ENCODE measurements at regions not wholly inside any gene's neighbourhood (a gene's known extent, or its start where the extent isn't known, plus 50 kb on each side); places are given as distances from the start of the nearest gene placed in this dataset.

DNA sequence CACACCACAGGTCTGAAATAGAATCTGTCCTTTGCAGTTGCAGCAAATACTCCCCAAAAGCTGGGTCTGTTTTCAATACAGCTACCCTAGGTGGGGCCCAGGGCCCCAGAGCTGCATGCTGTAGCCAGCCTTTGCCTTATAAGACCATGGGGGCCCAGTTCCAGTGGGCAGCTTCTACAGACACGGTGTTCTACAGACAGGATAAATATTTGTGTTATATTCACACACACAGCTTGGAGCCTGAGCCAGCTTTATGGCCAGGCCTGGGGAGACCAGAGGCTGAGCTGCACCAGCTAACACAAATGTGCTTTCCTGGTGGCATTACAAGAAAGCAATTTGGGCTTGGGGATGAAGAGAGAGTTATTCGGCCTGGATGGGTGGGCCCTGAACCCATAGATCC lies 151.8 kb upstream of the NCAM1 start:
- no peak for DNase-seq (ENCODE audit: low read depth, low spot score)

DNA sequence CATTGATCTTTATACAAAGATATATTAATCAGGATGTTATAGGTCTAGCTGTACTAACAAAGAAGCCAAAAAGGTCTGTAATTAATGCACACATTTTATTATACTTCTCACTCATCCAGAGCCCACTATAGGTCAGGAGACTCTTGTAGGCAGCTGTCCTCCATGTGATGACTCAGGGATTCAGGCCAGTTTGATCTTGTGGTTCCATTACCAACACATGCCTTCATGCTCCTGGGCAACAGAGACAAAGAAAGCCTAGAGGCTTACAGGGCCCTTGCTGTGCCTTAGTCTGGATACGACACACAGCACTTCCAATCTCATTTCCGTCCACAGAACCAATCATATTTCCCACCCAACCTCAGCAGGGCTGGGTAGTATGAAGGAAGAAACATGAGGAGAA lies 150.3 kb upstream of the NCAM1 start:
- DNase-seq (ENCODE audit: low read depth, low spot score), result no peak

DNA sequence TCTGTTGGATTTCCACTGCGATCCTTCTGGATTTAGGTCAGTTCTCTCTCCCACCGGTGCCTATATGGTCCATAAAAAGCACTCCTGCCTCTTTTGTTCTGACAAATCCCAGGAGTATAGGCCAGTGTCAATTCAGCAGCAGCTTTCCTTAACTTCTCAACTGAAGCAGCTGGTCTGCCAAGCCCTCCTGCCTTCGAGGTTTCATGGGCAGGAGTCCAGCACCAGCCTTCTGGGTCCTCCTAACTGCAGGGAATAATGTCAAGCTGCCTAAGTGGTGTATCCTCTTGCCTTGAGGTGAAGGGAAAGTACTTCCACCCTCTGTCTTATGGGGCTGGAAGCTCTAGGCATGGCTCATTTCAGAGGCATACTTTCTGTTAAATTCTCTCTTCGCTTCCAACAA lies 149.4 kb upstream of the NCAM1 start:
- DNase-seq (ENCODE audit: low read depth, low spot score), result no peak

DNA sequence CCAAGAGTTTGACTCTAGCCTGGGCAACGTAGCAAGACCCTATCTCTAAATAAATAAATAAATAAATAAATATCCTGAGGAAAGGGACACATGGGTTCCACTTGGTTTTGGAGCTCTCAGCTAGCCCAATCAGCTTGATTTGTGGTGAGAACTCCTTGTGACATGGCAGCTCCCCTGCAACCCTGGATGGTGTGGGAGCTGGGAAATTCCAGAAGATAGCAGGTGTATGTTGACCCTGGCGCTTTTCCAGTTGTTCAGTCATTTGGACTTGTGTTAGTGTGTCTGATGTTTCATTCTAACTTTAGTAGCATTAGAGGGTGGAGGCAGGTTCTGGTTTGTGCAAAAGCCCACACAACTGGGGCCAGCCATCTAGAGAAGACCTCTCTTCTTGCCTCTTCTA lies 148.5 kb upstream of the NCAM1 start:
- no peak for DNase-seq (ENCODE audit: low read depth, low spot score)

DNA sequence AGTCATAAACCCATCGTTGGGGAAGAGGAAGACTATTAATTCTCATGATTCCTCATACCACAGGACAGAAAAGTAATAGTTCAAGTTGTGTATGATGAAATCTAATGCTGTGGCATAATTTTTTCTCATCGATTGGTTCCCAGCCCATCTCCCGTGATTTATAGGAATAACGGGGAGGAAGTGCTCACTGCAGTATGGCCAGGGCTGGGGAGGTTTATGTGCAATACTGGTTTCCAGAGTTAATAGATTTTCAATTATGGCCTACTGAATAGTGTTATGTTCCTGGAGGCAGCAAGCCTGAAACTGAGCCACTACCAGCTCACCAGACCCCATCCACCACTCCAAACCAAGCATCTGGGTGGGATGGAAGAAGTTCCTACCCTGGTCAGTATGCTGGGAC lies 147.1 kb upstream of the NCAM1 start:
- no peak for DNase-seq (ENCODE audit: low read depth, low spot score)

DNA sequence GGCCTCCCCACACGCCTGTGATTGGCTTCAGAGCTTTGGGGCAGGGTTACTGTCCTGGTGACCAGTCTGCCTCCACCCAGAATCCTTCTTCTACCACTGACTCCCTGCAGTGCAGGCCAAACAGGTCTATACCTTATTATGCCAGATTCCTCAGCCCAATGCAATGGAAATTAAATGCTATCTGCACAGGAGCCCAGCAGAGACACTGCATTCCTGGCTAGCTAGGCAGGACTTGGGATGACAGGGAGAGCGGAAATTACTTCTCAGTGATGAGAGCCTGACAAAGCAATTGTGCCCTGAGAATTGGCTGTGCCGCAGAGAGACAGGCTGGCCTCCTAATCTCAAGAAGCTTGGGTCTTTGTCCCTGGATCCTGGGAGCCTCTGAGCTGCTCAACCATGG lies 143.8 kb upstream of the NCAM1 start:
- DNase-seq (ENCODE audit: low read depth, low spot score), result no peak

DNA sequence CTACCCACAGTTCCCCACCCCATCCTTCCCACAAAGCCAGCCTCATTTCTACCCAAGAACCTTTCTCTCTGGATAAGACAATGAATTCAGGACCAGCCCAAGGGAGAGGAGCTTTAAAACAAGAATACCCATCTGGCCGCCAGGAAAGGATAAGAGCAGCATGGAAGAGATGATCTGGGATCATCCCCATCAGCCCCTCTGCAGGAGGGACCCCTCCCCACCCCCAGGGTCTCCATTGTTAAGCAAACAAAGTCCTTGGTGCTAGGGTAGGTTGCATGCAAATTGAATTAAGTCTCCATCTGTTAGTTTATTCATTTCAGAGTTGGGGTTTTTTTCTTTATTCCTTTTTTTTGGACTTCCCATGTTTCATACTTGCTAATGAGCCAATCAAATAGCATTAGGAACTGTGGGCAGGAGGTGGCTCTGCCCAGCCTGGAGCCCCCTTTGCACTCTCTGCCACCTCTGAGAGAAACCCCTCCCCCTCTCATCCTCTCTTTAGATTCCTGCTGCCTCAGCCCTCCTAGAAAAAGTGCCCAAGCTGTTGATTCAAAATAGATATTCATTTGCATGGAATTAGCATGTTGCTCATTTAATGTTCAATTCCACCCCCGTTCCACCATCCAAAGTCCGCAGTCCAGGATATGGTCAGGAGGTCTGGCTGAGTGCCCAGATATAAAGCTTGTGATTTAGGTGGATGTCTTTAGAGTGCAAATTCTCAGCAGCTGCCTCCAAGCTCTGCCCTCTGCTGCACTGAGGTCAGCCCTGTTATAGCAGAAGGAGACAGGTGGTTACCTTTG lies 138.5 kb upstream of the NCAM1 start:
- DNase-seq (ENCODE audit: low read depth, low spot score), result no peak

DNA sequence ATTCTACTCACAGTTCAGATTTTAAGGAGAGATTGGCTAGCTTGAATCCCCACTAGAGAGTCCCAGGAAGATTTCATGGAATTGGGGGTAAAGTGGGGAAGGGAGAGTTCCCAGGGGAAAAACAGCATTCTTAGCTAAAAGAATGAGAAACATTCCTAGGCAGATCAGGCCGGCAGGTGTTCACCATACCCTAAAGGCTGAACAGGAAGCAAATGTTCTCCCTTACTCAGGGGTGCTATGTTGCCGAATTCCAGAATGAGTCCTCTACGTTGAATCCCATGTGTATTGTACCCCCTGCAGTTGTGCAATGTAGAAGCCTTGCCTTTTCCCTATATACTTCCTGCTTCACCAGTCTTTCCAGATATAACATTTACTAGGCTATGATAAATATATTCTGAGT lies 135.2 kb upstream of the NCAM1 start:
- DNase-seq (ENCODE audit: low read depth, low spot score), result no peak

DNA sequence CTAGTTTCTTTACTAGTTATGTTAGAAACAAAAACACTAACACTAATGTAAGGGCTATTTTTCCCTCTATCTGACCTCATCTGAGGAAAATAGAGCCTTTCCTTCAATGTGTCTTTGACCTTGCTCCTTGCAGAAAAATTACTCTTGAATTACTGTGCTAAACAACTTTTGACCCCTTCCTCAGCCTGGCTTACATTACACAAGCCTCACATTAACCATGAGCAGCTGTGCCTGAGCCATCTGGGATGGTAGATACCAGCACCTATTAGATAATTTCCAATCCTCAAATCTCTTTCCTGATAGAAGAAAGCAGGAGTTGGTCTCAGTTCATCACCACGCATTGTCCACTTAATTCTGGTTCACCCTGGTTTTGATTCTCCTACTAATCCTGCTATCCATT lies 134.4 kb upstream of the NCAM1 start:
- no peak for DNase-seq (ENCODE audit: low read depth, low spot score)

DNA sequence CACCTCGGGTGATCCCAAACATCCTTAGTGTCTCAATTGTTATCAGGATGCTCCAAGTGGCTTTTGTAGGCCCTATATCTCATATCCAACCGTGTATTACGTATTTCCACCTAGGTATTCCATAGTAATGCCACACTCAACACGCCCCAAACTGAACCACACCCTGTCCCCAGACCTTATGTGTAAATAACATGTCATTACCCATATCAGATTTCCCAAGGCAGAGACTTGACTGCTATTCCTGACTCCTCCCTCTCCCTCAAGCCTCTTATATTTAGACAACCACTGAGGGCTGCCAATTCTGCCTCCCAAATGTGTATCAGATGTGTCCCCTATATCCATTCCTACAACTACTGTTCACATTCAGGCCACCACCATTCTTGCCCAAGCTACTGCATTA lies 132.8 kb upstream of the NCAM1 start:
- no peak for DNase-seq (ENCODE audit: low read depth, low spot score)

DNA sequence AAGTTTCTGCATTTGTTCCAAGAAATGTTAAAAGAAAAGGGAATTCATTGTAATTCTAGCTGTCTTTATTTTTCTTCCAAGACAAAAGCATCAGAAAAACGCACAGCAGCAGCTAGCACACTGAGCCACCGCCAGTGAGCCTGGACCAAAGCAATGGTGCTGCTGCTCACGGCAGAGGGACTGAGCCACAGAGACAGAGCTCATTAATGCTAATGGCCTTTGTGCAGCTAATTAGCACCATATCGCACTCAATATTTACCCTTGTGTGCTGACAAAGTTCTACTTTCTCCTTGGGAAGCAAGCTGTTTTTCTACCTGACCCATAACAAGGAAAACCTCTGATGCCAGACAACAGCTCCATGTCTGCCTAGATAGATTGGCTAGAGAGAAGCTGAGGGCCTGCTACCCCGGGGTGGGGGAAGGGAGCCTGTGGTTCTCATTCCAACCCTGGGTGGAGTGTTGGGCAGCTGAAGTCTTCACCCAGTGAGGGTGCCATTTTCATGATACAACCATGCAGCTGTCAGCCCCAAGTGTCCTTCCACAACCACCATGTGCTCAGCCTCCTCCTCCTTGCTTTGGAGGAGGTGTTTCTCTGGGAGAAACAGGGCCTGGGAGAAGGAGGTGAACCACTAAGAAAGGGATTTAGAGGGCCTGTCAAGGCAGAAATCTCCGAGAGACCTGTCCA lies 131.1 kb upstream of the NCAM1 start:
- DNase-seq (ENCODE audit: low read depth, low spot score), result no peak

DNA sequence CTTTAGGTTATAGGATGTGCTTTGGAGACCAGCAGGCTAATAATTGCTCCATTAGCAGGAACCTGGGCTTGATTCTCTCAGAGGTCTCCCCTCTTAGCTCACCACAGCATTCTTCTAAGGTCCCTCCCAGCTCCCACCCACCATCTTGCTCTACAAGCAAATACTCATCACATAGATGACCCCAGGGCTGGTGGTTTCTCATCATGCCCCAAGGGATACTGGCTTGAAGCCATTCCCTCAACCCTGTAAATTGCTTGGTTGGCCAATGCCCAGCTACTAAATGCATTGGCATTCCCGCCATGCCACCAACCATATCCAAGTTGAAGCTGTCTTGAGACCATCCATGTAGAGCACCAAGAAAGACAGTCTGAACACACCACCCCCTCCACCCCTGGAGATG lies 130.2 kb upstream of the NCAM1 start:
- no peak for DNase-seq (ENCODE audit: low read depth, low spot score)

DNA sequence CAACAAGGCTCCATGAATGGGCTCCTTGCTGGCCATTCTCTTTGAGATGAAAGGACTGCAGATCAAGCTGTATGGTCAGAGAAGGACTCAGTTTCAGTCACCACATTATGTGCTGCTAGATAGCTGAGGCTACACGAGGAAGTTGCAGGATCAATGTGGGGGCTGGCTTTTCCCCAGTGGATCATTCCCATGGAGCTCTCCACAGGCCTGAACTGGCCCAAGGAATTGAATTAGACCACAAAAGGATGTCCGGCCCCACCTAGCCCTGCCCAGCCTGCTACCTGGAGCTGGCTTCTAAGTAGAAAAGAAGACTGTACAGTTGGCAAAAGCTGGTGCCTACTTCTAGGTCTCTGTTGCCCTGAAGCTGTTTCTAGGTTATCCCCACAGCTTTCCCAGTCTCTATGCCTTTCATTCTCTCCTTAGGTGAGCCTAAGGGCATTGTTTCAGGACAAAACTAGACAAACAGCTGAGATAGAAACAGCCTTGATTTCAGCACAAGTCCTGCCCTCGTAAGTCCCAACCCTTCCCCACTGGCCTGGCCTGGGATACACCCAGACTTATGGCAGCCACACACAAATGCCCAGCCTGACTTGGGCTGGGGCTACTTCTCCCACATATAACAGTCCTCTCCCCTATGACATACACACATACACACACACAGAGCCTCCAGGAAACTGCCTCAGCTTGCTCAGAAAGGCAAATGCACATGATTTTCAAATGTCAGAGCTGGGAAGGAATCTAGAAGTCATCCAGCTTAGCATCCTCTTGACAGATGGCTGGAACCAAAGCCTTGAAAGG lies 129.1 kb upstream of the NCAM1 start:
- no peak for DNase-seq (ENCODE audit: low read depth, low spot score)

DNA sequence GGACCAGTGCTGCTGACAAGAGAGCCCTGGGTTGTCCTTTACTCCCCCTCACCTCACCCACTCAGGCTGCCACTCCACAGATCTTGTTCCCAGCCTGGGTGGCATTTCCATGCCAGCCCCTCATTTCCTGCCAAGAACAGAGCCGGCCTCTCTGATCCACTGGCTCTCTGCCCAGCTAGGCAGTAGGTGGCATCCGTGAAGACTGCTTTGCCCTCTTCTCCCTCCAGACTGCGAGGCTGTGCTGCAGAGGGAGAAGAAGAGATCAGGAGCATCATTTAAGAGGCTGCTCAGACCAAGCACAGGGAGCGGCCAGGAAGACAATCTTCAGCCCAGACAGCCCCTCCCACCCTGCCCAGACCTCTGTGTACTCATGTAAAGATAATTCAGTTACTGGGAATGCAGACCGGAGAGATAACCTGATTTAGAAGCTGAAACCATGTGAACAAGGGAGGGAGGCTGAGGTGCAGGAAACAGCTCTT lies 126.9 kb upstream of the NCAM1 start:
- DNase-seq (ENCODE audit: low read depth, low spot score), result no peak

DNA sequence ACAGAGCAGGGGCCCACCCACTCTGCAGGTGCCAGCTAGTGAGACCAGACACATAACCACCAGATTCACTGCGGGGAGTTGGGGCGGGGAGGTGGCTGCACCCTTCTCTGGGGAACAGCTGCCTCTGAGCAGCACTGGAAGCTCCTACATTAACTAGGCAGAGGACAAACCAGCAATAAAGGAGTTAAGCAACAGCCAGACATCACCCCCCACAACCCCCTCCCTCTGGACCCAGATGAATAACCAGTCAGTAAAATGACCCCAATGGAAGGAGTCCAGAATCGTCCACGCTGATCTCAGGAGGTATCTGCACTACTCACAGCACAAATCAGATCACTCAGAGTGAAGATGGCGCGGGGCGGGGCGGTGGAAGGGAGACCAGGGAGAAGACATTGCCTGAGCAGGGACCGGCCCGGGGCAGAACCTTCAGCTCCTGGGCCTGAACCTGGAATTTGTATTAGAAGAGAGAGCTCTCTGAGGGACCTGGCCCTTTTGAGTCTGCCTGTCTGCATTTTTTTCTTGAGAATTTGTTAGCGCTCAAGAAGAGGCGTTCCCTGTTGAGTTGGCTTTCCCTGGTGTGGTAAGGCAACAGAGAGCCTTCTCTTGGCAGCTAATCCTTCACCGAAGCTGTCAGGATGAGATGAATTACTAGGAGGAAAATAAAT lies 125.5 kb upstream of the NCAM1 start:
- no peak for DNase-seq (ENCODE audit: low read depth, low spot score)

DNA sequence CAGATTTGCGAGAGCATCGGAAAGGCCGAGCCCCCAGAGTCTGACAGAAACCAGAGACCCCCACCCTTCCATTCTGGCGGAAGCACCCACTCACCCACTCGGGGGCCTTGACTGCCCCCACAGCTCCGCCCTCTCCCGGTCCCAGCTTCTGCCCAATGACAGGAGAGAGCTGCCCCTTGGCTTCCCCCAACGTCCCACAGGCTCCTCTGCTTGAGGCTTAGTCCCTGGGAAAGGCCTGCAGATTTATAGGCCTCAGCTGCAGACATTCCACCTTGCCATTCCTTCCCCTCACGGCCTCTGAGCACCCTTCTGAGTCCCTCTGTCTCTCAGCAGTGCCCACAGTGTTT lies 125.0 kb upstream of the NCAM1 start:
- DNase-seq (ENCODE audit: low read depth, low spot score), result no peak

DNA sequence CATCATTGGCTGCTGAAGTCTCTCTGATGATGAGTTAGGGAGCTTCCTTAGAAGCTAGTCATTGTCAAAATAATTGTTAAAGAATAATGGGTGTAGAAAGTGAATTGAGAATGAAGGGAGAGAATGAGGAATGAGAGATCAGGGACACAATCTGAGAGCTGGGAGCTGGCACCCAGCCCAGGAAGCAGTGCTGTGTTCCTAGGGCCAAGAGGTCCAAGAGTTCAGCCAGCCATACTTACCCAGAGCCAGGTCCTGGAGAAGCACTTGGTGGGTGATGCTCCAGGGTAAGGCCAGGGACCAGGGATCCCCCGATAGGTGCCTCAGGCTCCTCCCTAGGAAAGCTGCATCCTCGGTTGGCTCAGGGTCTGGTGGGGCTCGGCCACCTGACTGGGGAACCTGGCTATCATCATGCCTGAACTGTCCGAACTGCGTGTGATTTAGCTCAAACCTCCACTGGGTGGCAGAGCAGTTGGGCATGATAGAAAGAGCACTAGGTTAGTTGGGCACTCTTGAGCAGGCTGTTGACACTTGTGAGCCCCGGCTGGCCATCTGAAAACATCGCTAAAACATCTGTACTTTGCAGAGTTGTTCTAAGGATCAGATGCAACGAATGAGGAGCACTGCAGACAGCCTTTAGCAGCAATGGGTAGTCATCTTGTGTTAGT lies 123.9 kb upstream of the NCAM1 start:
- DNase-seq (ENCODE audit: low read depth, low spot score), result no peak

DNA sequence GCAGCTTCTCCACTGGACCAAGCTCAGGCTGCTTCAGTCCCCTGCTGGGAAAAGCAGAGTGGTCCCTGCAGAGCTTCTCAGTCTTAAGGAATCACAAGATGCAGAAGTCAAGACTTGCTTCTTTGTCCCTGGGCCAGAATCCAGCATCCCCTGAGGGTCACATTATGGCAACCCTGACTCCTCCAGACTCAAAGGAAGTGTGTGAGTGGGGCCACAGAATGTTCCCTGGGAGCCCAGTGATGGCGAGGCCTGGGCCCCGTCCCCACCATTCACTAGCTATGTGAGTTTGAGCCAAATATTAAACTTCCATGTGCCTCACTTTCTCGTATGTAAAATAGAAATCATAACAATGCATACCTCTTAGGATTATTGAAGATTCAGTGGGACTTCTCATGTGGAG lies 122.2 kb upstream of the NCAM1 start:
- DNase-seq (ENCODE audit: low read depth, low spot score), result no peak

DNA sequence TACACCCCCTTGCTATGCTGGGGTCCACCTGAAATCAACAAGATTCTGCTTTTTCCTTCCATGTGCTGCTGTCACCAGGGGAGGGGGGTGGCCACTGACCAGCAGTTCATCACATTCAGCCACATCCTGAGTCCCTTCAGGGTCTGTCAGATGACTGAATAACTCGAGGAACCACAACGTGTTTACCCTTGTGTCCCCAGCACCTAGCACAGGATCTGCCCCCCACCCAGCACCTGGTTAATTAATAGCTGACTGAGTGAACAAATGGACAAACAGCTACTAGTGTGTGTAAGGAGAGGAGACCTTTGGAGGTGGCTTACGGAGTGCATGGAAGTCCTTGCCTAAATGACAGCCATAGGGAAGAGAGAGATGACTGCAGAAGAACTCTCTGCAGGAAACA lies 119.5 kb upstream of the NCAM1 start:
- DNase-seq (ENCODE audit: low read depth, low spot score), result no peak

DNA sequence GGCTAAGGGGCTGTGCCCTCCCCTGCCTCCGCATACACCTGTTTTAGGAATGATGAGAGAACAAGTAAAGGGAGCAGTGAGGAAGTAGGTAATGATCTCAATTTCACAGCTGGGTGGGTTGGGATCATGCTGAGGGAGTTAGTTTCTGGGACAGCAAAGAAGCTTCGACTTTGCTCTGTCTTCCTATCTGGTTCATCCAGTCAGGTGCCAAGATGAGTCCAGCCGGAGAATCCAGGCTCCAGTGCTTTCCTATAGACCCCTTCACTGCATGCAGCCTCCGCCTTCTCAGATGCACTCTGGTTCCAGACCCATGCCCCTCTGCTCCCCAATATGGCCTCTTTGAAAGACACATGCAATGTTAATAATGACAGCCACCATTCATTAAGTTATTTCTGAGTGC lies 119.1 kb upstream of the NCAM1 start:
- DNase-seq (ENCODE audit: low read depth, low spot score), result no peak

DNA sequence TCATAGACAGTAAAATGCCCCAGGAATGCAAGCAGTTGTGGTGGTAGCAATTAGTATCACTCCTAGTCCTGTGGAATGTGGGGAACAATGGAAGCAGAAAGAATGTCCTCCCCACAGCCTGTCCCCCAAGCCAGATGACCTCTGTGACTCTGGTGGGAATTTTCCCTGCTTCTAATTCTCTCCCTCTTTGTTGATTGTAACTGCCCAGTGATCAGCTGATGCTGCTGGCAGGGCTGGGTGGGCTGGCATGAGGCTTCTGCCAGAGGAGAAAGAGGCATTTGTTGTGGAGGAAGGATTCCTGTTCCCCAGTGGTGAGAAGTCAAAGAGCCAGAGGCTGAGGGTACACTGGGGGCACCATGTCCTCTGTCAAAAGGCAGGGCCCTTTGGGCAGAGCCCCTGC lies 116.7 kb upstream of the NCAM1 start:
- DNase-seq (ENCODE audit: low read depth, low spot score), result no peak

DNA sequence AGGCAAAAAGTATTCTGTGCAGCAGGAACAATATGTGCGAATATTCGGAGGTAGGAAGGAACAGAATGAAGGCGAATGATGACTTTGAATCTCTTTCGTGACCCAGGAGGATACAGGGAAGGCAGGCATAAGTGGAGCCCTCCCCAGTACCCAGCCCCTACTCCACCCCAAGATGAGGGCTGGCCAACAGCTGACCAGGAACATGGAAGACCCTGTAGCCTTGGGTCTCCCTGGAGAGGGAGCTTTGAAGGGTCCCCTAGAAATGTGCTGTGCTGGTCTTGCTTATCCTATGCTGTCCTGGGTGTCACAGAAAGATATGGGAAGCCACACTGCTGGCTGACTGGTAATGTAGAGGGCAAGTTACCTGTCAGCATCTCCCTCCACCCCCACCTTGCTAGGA lies 113.7 kb upstream of the NCAM1 start:
- DNase-seq (ENCODE audit: low read depth, low spot score), result no peak
